Dermis blood vessel endothelial cell (primary cell): ENCODE measurements at regions not wholly inside any gene's neighbourhood (a gene's known extent, or its start where the extent isn't known, plus 50 kb on each side); places are given as distances from the start of the nearest gene placed in this dataset.
"Not testable (repeated sequence)": the region's sequence is repeated elsewhere in the genome, so short reads cannot be mapped to it uniquely, and the experiment has no call there.

Source experiments
- DNase-seq: peaks from one replicate; pipeline ENCODE4 v3.0.0; 2010

GRCh38 chr5:67919532-67919931, 296.0 kb upstream of the PIK3R1 start:
- DNase-seq = not testable (repeated sequence)

- DNase-seq = no peak
Measured at GRCh38 chr5:67917561-67917960, 298.0 kb upstream of the PIK3R1 start.

DNA sequence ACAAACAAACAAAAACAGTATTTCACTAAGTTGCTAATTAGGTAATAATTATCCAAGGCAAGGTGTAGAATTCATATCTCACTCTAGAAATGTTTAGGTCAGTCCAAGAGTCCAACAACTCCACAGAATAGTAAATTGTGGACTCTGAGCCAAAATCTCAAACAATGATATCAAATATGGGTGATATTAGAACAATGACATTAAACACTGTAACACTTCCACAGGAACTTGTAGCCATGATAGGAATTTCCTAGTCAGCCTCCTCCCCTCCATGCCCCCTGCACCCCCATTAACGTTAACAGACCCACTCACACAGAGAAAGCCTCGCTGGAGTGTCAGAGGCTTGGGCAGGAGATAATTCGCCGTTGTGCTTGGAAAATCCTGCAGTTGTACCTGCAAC, 305.0 kb upstream of the PIK3R1 start:
- DNase-seq = peak; percentile 62

DNA sequence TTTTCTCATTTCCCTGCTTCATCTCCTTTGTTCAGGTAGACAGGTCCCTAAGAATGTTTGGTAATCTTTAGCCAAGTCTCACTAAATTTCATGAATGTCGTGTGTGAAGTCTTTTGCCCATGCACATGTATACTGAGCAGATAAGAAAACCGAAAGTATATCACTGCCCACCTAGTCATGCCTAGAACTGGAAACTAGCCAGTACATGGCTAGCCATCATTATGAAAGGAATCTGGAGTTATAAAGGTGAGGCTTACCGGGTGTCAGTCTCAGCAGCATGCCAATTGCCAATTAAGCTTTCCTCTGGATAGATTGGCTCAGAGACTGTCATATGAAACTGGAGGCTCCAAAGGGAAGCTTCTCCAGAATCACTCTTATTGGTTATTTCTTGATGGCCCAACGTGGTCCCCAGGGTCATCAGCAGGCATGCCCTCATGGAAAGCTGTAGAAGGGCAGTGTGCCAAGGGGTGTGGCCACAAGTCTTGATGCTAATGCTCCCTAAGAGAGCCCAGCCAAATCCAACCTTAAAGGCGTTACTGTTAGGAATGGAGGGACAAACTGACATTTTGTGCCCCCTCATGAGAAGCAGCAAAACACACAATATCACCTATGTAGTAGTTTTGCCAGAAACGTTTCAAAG, 307.3 kb upstream of the PIK3R1 start:
- DNase-seq = no peak

DNA sequence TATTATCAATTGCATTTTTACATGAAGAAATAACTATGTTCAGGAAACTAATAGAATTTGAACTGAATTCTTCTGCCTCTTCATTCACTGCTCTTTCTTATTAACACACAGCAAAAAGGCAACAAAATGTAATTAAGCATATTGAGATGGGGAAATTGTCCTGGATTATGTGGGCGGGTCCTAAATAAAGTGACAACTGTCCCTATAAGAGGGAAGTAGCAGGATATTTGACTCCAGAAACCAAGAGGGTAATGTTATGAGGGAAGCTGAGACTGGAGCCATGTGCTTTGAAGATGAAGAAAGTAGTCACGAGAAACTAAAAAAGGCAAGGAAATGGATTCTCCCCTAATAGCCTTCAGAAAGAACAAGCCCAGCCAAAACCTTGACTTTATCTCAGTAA, 311.2 kb upstream of the PIK3R1 start:
- DNase-seq = no peak

GRCh38 chr5:67903656-67904055, 311.9 kb upstream of the PIK3R1 start:
- DNase-seq = no peak

DNA sequence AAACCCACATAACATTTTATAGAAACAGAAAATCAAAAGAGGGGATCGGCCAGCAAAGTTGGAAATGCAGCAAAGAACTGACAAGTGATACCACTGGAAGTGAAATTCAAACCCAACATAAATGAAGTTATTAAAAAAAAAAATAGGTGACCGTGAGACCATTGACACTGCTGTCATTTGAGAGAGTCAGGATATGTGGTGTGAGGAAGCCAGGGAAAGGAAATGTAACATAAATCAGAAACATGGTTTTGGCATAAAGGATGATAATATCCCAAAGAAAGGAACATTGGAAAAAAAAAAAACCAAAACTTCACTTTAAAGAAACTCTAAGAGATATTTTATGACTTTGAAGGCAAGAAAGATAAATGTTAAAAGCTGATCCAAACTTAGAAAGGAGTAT, 312.4 kb upstream of the PIK3R1 start:
- no peak for DNase-seq

DNA sequence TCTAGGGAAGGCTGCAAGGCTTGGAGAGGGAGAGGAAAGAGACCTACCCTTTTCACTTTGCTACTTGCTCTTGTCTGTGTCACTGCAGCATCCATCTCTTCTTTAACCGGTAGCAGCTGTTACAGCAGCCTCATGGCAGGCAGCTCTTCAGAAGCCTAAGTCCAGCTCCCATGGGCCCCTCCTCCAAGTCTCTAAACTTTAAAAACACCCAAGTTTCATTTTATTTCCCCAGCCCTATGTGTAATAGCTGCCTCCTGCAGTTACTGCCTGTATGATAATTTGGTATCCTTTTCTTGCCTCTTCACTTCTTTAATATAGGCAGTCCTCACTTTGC, 313.1 kb upstream of the PIK3R1 start:
- DNase-seq = no peak

GRCh38 chr5:67901814-67902496, 313.6 kb upstream of the PIK3R1 start:
- DNase-seq = no peak

- DNase-seq = no peak
Measured at GRCh38 chr5:67900514-67900913, 315.0 kb upstream of the PIK3R1 start.

DNA sequence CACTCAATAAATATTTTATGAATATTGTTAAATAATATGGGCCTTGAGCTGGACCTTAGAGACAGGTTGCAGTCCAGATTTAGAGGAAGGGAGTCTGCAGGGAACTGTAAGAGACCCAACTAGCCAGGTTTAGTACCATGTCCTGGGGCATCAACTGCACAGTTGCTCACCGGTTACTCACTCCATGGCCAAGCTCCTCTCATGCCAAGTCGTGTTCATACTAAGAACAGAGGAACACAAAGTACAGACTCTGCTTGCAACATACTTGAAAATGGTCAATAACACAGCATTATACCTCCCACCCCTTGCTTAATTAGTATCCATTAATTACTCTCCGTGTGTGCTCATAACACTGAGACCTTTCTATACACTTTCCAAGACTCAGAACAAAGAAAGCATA, 317.6 kb upstream of the PIK3R1 start:
- DNase-seq = no peak

- DNase-seq = no peak
Measured at GRCh38 chr5:67897431-67897830, 318.1 kb upstream of the PIK3R1 start.

DNA sequence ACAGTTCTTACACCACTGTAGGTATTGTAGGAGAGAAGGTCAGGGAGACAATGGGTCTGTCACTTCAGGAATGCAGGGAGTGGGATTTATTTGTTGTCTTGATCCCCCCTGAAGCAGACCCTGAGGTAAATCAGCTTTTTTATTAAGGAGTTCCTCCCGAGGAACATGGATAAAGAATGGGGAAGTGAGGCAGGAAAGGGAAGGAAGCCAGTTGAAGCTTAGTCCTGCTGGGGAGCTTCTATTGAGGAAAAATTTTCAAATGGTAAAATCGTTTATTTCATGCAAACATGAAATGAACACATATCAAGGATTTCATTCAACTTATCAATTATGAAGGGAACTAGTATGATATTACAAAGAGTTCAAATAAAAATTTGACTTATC, 318.6 kb upstream of the PIK3R1 start:
- no peak for DNase-seq

DNA sequence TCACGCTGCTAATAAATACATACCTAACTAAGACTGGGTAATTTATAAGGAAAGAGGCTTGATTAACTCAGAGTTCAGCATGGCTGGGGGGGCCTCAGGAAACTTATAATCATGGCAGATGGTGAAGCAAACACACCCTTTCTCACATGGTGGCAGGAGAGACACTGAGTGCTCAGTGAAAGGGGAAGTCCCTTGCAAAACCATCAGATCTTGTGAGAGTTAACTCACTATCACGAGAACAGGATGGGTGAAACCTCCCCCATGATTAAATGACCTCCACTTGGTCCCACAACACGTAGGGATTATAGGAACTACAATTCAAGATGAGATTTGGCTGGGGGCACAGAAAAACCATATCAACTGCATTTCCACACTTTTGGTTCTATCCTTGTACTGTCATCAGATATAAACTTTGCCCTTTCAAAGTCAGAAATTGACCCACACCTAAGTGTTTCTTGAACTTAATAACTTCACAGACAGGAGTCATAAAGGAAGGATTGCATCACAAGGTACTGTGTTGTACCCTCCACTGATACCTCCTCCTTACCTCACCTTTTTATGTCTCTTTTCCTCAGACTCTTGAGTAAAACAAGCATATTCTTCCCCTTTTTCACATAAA, 319.1 kb upstream of the PIK3R1 start:
- DNase-seq = no peak

GRCh38 chr5:67889870-67890269, 325.7 kb upstream of the PIK3R1 start:
- not testable (repeated sequence) for DNase-seq

DNA sequence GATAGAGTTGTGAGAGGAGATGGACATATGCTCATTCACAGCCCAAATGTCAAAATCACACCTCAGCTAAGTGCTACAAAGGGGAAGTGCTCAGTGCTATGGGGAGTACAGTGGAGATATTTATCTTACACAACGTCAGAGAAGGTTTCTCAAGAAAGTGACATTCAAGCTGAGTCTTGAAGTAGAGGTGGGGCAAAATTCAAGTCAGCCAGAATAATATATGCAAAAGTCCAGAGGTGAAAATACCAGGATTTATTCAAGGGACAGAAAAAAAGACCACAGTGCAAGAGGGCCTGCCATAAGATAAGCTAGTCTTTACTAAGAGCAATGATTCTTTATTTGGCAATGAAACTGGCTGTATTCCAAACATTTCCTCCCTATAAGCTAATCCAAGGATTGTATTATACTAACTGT, 327.8 kb upstream of the PIK3R1 start:
- DNase-seq = no peak

GRCh38 chr5:67886761-67887160, 328.8 kb upstream of the PIK3R1 start:
- no peak for DNase-seq

GRCh38 chr5:67880876-67881275, 334.7 kb upstream of the PIK3R1 start:
- DNase-seq = no peak

DNA sequence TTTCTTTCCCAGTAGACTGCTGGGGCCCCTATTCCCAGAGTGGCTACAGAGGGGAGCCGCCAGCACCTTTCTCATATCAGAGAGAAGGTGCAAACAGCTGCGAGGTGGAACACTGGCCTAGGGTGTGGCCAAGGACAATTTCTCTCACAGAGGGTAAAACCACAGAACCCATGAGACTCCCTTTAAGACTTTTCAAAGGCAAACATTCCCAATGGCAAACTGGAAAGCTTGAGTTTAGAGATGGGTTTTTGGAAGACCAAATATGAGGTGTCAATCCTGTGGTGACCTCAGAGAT, 335.1 kb upstream of the PIK3R1 start:
- DNase-seq = no peak

DNA sequence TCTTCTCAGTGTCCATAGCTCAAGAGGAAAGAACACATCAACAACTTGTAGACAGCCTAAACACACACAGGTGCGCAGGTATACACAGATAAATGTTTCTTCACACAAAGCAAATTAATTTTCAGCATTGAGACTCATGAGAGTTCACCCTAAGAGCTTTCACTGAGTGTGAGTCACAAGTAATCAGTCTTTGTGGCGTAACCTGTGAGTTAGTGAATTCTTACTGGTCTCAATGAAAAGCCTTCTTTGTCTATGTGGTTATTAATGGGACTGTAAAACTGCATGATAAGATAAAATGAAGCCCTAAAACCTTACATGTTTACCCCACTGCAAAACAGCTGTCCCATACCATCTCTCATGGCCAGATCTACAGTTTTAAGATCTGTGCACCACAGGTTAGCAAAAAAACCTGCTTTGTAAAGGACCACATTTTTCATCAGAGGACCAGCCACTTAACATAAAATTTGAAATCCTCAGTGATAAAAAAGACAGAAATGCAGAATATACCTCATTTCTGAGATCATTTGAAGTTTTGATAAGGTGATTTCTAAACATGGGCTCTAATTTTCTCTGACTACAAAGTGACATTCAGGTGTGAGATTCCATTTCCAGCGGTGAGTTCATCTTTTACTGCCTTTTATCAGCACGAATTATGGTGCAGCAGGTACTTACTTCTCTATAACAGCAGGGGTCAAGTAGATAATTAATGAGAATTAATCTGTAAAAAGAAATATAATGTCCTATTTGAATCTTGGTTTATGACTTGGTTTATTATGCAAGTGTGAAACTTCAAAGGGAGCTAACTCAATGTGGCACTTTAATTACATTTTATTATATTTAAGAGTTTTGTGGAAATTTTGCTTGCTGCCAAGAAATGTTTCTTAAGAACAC, 335.7 kb upstream of the PIK3R1 start:
- DNase-seq = no peak

DNA sequence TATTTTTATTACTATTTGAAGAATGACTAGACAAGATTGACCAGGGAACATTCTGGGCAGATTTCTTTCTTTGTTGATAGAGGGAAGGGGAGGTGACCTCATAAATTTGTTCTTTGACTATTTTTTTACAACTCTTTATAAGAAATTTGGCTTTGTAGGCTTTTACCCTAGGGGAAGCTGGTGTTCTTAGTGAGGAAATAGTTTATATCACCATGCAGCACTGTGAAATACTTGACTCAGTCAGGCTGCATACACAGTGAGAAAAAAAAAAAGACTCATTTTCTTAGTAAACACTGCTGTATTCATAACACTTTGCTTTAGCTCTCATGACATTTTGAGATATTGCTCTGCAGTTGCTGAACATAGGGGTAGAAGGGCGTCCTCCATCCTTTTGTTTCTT, 336.6 kb upstream of the PIK3R1 start:
- no peak for DNase-seq

- DNase-seq = no peak
Measured at GRCh38 chr5:67876371-67876770, 339.2 kb upstream of the PIK3R1 start.

- DNase-seq = no peak
Measured at GRCh38 chr5:67875601-67876000, 340.0 kb upstream of the PIK3R1 start.

- DNase-seq = no peak
Measured at GRCh38 chr5:67873935-67874334, 341.6 kb upstream of the PIK3R1 start.
